ENCODE measurements at regions not wholly inside any gene's neighbourhood (a gene's known extent, or its start where the extent isn't known, plus 50 kb on each side); places are given as distances from the start of the nearest gene placed in this dataset.

GRCh38 chrX:96147681-96148080 is 537.0 kb upstream of the DIAPH2 start:
- CTCF ChIA-PET, result no interaction called here
- POLR2A ChIA-PET (ENCODE audit: low non-redundant PET), result no interaction called here
- no TSS peak for BruUV-seq (replicated peaks)

GRCh38 chrX:96170626-96171025 is 514.0 kb upstream of the DIAPH2 start:
- ChIA-PET POLR2A (ENCODE audit: low non-redundant PET) (no interaction called here), CTCF (no interaction called here)
- DNase-seq (ENCODE audit: low spot score), result peak; percentile 40
- intact Hi-C loops (cut with micrococcal nuclease; ENCODE audit: unreplicated experiment), result no loop called here
- no peaks in the 10 kb centered on the region for H3K9me3 ChIP-seq (ENCODE audit: low read depth, low read length, poor library complexity, severe bottlenecking)
- no peaks in the 10 kb centered on the region for H3K36me3 ChIP-seq (ENCODE audit: insufficient read depth, low read length, poor library complexity, severe bottlenecking)
- BruUV-seq (replicated peaks), result no TSS peak
- no peak overlapping the region for H3K27ac ChIP-seq (ENCODE audit: low read depth, low read length, poor library complexity, severe bottlenecking)
- H3K4me3 ChIP-seq (ENCODE audit: low read depth, low read length, poor library complexity, severe bottlenecking), result no peak overlapping the region
- no peaks in the 10 kb centered on the region for H3K27me3 ChIP-seq (replicated peaks; ENCODE audit: insufficient read depth, low read depth, low read length, poor library complexity)
- H3K4me1 ChIP-seq (ENCODE audit: insufficient read depth, low read length, poor library complexity, severe bottlenecking), result no peaks in the 10 kb centered on the region
- TF ChIP-seq EZH2 (IDR thresholded peaks at IDR 0.05; ENCODE audit: borderline replicate concordance, low read depth, low read length, poor library complexity, severe bottlenecking) (no peak), CTCF (conservative IDR thresholded peaks at IDR 0.05; ENCODE audit: low read depth, low read length) (no peak)

More at GRCh38 chrX:96147681-96148080, 537.0 kb upstream of the DIAPH2 start:
- intact Hi-C loops (cut with micrococcal nuclease; ENCODE audit: unreplicated experiment), result no loop called here
- H3K36me3 ChIP-seq (ENCODE audit: insufficient read depth, low read length, poor library complexity, severe bottlenecking), result no peaks in the 10 kb centered on the region
- H3K9me3 ChIP-seq (ENCODE audit: low read depth, low read length, poor library complexity, severe bottlenecking), result no peaks in the 10 kb centered on the region
- H3K27me3 ChIP-seq (replicated peaks; ENCODE audit: insufficient read depth, low read depth, low read length, poor library complexity), result no peaks in the 10 kb centered on the region
- DNase-seq (ENCODE audit: low spot score), result no peak
- H3K27ac ChIP-seq (ENCODE audit: low read depth, low read length, poor library complexity, severe bottlenecking), result no peak overlapping the region
- no peaks in the 10 kb centered on the region for H3K4me1 ChIP-seq (ENCODE audit: insufficient read depth, low read length, poor library complexity, severe bottlenecking)
- TF ChIP-seq EZH2 (IDR thresholded peaks at IDR 0.05; ENCODE audit: borderline replicate concordance, low read depth, low read length, poor library complexity, severe bottlenecking) (no peak), CTCF (conservative IDR thresholded peaks at IDR 0.05; ENCODE audit: low read depth, low read length) (no peak)
- H3K4me3 ChIP-seq (ENCODE audit: low read depth, low read length, poor library complexity, severe bottlenecking), result no peak overlapping the region

GRCh38 chrX:96176921-96177320 is 507.7 kb upstream of the DIAPH2 start:
- BruUV-seq (replicated peaks), result no TSS peak
- intact Hi-C loops (cut with micrococcal nuclease; ENCODE audit: unreplicated experiment), result no loop called here
- Histone ChIP-seq H3K36me3 (ENCODE audit: insufficient read depth, low read length, poor library complexity, severe bottlenecking) (no peaks in the 10 kb centered on the region), H3K9me3 (ENCODE audit: low read depth, low read length, poor library complexity, severe bottlenecking) (no peaks in the 10 kb centered on the region), H3K4me1 (ENCODE audit: insufficient read depth, low read length, poor library complexity, severe bottlenecking) (peaks cover 7% of the 10 kb centered on the region), H3K27ac (ENCODE audit: low read depth, low read length, poor library complexity, severe bottlenecking) (no peak overlapping the region), H3K27me3 (replicated peaks; ENCODE audit: insufficient read depth, low read depth, low read length, poor library complexity) (no peaks in the 10 kb centered on the region), H3K4me3 (ENCODE audit: low read depth, low read length, poor library complexity, severe bottlenecking) (no peak overlapping the region)
- DNase-seq (ENCODE audit: low spot score), result no peak
- TF ChIP-seq CTCF (conservative IDR thresholded peaks at IDR 0.05; ENCODE audit: low read depth, low read length), result no peak
- no peak for TF ChIP-seq EZH2 (IDR thresholded peaks at IDR 0.05; ENCODE audit: borderline replicate concordance, low read depth, low read length, poor library complexity, severe bottlenecking)
- ChIA-PET POLR2A (ENCODE audit: low non-redundant PET) (no interaction called here), CTCF (no interaction called here)

Data from A673 (cell line).